SK-N-SH (cell line): ENCODE measurements at regions not wholly inside any gene's neighbourhood (a gene's known extent, or its start where the extent isn't known, plus 50 kb on each side); places are given as distances from the start of the nearest gene placed in this dataset.

ENCODE experiments used
- CTCF ChIA-PET: fragments of 300-600, 350-600 bp; formaldehyde crosslinking; extraction: SDS; loops from one replicate; lab custom pipeline; 2021; lab: Yijun Ruan, JAX
- POLR2A ChIA-PET: fragments of 350-600 bp; sonication (Branson Sonifier 250); formaldehyde crosslinking; extraction: SDS; loops from one replicate; lab custom pipeline; 2020; ENCODE audit warnings: antibody characterized with exemption, inconsistent platforms; lab: Yijun Ruan, JAX
- DNase-seq: peaks from one replicate; pipeline ENCODE4 v3.0.0; 2012
- H2AFZ ChIP-seq: fragments of 200-600 bp; sonication (generic); 2 replicates; pipeline ENCODE4 v1.8.1; 2016; ENCODE audit warnings: antibody characterized with exemption, mild to moderate bottlenecking, low read depth
- H3F3A ChIP-seq: fragments of 200-600 bp; sonication (generic); replicated peaks from 2 replicates; pipeline ENCODE3; 2016; ENCODE audit warnings: antibody characterized with exemption, mild to moderate bottlenecking; ENCODE audit not compliant: insufficient read depth
- H3K27ac ChIP-seq, 2 experiments: fragments of 200-500 bp in 1 of 2; fragments of 200-600 bp in 1 of 2; sonication (Bioruptor generic) in 1 of 2; sonication (generic), shearing (Covaris generic) in 1 of 2; 2 replicates each; pipeline versions ENCODE4 v1.5.1 to v1.6.1; 2014 to 2016; ENCODE audit warnings: low read depth in 2 of 2, inconsistent platforms in 1 of 2, low read length in 1 of 2, mild to moderate bottlenecking in 1 of 2, mixed read lengths in 1 of 2
- H3K27me3 ChIP-seq: fragments of 200-600 bp; sonication (generic), shearing (Covaris generic); 2 replicates; pipeline ENCODE4 v1.6.1; 2016; ENCODE audit warnings: mixed run types; ENCODE audit not compliant: insufficient read depth
- H3K36me3 ChIP-seq, 2 experiments: fragments of 200-500 bp in 1 of 2; fragments of 200-600 bp in 1 of 2; sonication (Bioruptor generic) in 1 of 2; sonication (generic) in 1 of 2; replicated peaks in 1 of 2; 2 replicates each; pipeline versions ENCODE3 to v1.5.1; 2014 to 2016; ENCODE audit warnings: low read length in 1 of 2, mild to moderate bottlenecking in 1 of 2; ENCODE audit not compliant: insufficient read depth in 2 of 2, control insufficient read depth in 1 of 2
- H3K4me1 ChIP-seq, 2 experiments: fragments of 200-500 bp in 1 of 2; fragments of 200-600 bp in 1 of 2; sonication (Bioruptor generic) in 1 of 2; sonication (generic), shearing (Covaris generic) in 1 of 2; 2 replicates each; pipeline versions ENCODE4 v1.5.1 to v1.6.1; 2014 to 2016; ENCODE audit warnings: low read depth in 1 of 2, low read length in 1 of 2, mixed run types in 1 of 2; ENCODE audit not compliant: insufficient read depth in 2 of 2, control insufficient read depth in 1 of 2
- H3K4me2 ChIP-seq: fragments of 200-600 bp; sonication (generic), shearing (Covaris generic); 2 replicates; pipeline ENCODE4 v1.6.1; 2017; ENCODE audit warnings: mixed run types
- H3K4me3 ChIP-seq, 2 experiments: fragments of 200-500 bp in 1 of 2; fragments of 200-600 bp in 1 of 2; sonication (Bioruptor generic) in 1 of 2; sonication (generic), shearing (Covaris generic) in 1 of 2; 2 replicates each; pipeline versions ENCODE4 v1.5.1 to v1.8.1; 2014 to 2016; ENCODE audit warnings: low read depth in 2 of 2, inconsistent platforms in 1 of 2, low read length in 1 of 2, mild to moderate bottlenecking in 1 of 2, mixed read lengths in 1 of 2, moderate library complexity in 1 of 2
- H3K79me2 ChIP-seq: fragments of 200-600 bp; sonication (generic); 2 replicates; pipeline ENCODE4 v1.8.1; 2017; ENCODE audit warnings: mild to moderate bottlenecking; ENCODE audit not compliant: insufficient read depth
- H3K9ac ChIP-seq: fragments of 200-600 bp; sonication (generic); 2 replicates; pipeline ENCODE4 v1.6.1; 2017; ENCODE audit warnings: mixed run types
- H3K9me2 ChIP-seq: fragments of 200-600 bp; sonication (generic); 2 replicates; pipeline ENCODE4 v1.6.1; 2017; ENCODE audit warnings: mixed run types
- H3K9me3 ChIP-seq: fragments of 200-600 bp; sonication (generic); 2 replicates; pipeline ENCODE4 v1.6.1; 2017; ENCODE audit warnings: mixed run types, mild to moderate bottlenecking, moderate library complexity
- H4K20me1 ChIP-seq: fragments of 200-600 bp; sonication (generic); 2 replicates; pipeline ENCODE4 v1.6.1; 2017; ENCODE audit warnings: mild to moderate bottlenecking, mixed run types; ENCODE audit not compliant: insufficient read depth
- CTCF ChIP-seq: fragments of 200-600 bp; sonication (generic); IDR thresholded peaks from 2 replicates; pipeline ENCODE4 v1.6.1; 2017; ENCODE audit warnings: antibody characterized with exemption, mild to moderate bottlenecking, moderate library complexity
- EP300 ChIP-seq, 2 experiments: IDR thresholded peaks; 2 replicates each; pipeline versions ENCODE4 v1.4.0 to v1.6.1; 2012; ENCODE audit warnings: borderline replicate concordance in 1 of 2, low read depth in 1 of 2, low read length in 1 of 2
- EZH2phosphoT487 ChIP-seq: fragments of 200-600 bp; sonication (generic); IDR thresholded peaks from 2 replicates; pipeline ENCODE4 v1.6.1; 2017; ENCODE audit warnings: low read depth, mixed run types, mild to moderate bottlenecking, antibody characterized with exemption, moderate library complexity, borderline replicate concordance
- FOSL2 ChIP-seq: IDR thresholded peaks from 2 replicates; pipeline ENCODE4 v1.4.0; 2012; ENCODE audit warnings: low read depth, mild to moderate bottlenecking, moderate library complexity, borderline replicate concordance
- FOXM1 ChIP-seq: IDR thresholded peaks from 2 replicates; pipeline ENCODE4 v1.4.0; 2012; ENCODE audit warnings: low read depth, mild to moderate bottlenecking
- GATA2 ChIP-seq: sonication (generic); formaldehyde crosslinking; IDR thresholded peaks from 2 replicates; pipeline ENCODE4 v1.5.0; 2020; ENCODE audit warnings: mild to moderate bottlenecking, missing genetic modification reagents
- JUND ChIP-seq: IDR thresholded peaks from 2 replicates; pipeline ENCODE4 v1.4.0; 2012
- MEF2A ChIP-seq: IDR thresholded peaks from 2 replicates; pipeline ENCODE4 v1.4.0; 2012; ENCODE audit warnings: low read depth, borderline replicate concordance
- MXI1 ChIP-seq: IDR thresholded peaks from 2 replicates; pipeline ENCODE4 v1.6.1; 2012; ENCODE audit warnings: mild to moderate bottlenecking, low read depth, low read length, improper control_type of control experiment
- NFIC ChIP-seq: IDR thresholded peaks from 2 replicates; pipeline ENCODE4 v1.4.0; 2012; ENCODE audit warnings: borderline replicate concordance
- PBX3 ChIP-seq: IDR thresholded peaks from 2 replicates; pipeline ENCODE4; 2012
- POLR2AphosphoS5 ChIP-seq: IDR thresholded peaks from 2 replicates; pipeline ENCODE4 v1.6.1; 2012; ENCODE audit warnings: low read depth, low read length
- RAD21 ChIP-seq: IDR thresholded peaks from 2 replicates; pipeline ENCODE4 v1.6.1; 2012; ENCODE audit warnings: mild to moderate bottlenecking, low read length
- RXRA ChIP-seq: IDR thresholded peaks from 2 replicates; pipeline ENCODE4 v1.4.0; 2012; ENCODE audit warnings: low read depth, mild to moderate bottlenecking, borderline replicate concordance
- SIN3A ChIP-seq: IDR thresholded peaks from 2 replicates; pipeline ENCODE4 v1.6.1; 2012; ENCODE audit warnings: low read depth, mild to moderate bottlenecking, low read length, moderate library complexity, borderline replicate concordance
- SMC3 ChIP-seq: IDR thresholded peaks from 2 replicates; pipeline ENCODE4 v1.6.1; 2012; ENCODE audit warnings: low read depth, low read length, improper control_type of control experiment
- USF1 ChIP-seq: IDR thresholded peaks from 2 replicates; pipeline ENCODE4 v1.4.0; 2012; ENCODE audit warnings: low read depth, borderline replicate concordance
- YY1 ChIP-seq: IDR thresholded peaks from 2 replicates; pipeline ENCODE4 v1.4.0; 2012; ENCODE audit warnings: low read depth, mild to moderate bottlenecking
- WGBS: methylation state at CpG from one replicate; pipeline ENCODE4 v1.1.6; 2017; ENCODE audit warnings: low lambda C conversion rate; 5-methylcytosine and 5-hydroxymethylcytosine counted together
- TF ChIP-seq, protein P1 (sequence below): fragments of 150-350 bp; IDR thresholded peaks from 2 replicates; pipeline ENCODE4 v1.6.1; 2016; ENCODE audit warnings: mild to moderate bottlenecking, low read depth, low read length
- TF ChIP-seq, protein P2 (sequence below): fragments of 150-350 bp; IDR thresholded peaks from 2 replicates; pipeline ENCODE4 v1.6.1; 2017; ENCODE audit warnings: antibody characterized with exemption, low read length, low read depth, borderline replicate concordance

GRCh38 chr19:23817519-23817918, 58.8 kb upstream of the ZNF681 start:
- no peak overlapping the region for H3K4me2 ChIP-seq
- peak; percentile 24 for DNase-seq
- TF ChIP-seq MEF2A (no peak), SMC3 (peak; percentile 28; the same call in 1 of the 2 replicates), USF1 (no peak), RXRA (no peak), PBX3 (0 out of 2 replicates have a peak, but pooled peaks have one; percentile 12), MXI1 (no peak), CTCF (peak; percentile 46), GATA2 (CRISPR knock-in tag) (no peak), RAD21 (peak; percentile 56)
- TF ChIP-seq, all 33 proteins: peak for 4
- Histone ChIP-seq H3K79me2 (no peaks in the 10 kb centered on the region), H3K36me3 (no peaks in the 10 kb centered on the region), H3K9ac (no peak overlapping the region), H3K4me3 (no peak overlapping the region), H3K27me3 (no peaks in the 10 kb centered on the region), H4K20me1 (no peaks in the 10 kb centered on the region), H3K4me1 (no peaks in the 10 kb centered on the region), H3F3A (no peaks in the 10 kb centered on the region), H3K9me2 (no peaks in the 10 kb centered on the region), H3K9me3 (no peaks in the 10 kb centered on the region), H3K27ac (no peak overlapping the region), H2AFZ (no peak overlapping the region)
- ChIA-PET CTCF (interaction anchor here (0.9 to 1.6 kb wide), 7 partner anchors 15 to 422 kb away, joined by 3 to 4 read pairs (median 3); partner anchors contain the start of genes ZNF681 and ZNF91), POLR2A (no interaction called here)
- 51% methylated on average over 4 of the region's 4 CpGs for WGBS

DNA sequence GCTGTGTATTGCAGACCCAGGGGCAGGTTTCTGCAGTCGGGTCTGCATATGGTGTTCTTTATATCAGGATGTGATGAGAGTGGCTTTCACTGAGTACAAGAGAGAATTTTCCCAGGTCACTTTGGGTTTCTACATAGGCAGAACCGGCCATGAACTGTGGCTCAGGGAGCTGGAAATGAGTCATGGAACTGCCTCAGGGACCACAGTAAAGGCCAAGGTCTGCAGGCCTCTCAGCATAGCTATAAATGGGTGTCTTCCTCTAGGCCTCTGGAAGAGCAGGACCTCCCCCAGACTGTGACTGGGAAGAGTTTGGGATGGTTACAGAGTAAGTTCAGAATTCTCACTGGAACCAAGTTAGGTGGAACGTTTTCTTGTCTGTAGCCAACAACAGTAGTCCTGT, 51.8 kb upstream of the ZNF681 start:
- Histone ChIP-seq H3K9me3 (no peaks in the 10 kb centered on the region), H3K4me2 (no peak overlapping the region), H3K9ac (no peak overlapping the region), H3K9me2 (no peaks in the 10 kb centered on the region), H3K4me1 (no peaks in the 10 kb centered on the region; a peak in 1 of 4 replicates), H2AFZ (no peak overlapping the region), H4K20me1 (no peaks in the 10 kb centered on the region), H3K79me2 (no peaks in the 10 kb centered on the region), H3K4me3 (no peak overlapping the region), H3K27me3 (no peaks in the 10 kb centered on the region), H3K27ac (no peak overlapping the region), H3K36me3 (peaks cover 0 to 2% of the 10 kb centered on the region in 2 experiments), H3F3A (no peaks in the 10 kb centered on the region)
- 33% methylated on average over 2 of the region's 3 CpGs for WGBS
- ChIA-PET POLR2A (no interaction called here), CTCF (no interaction called here)
- TF ChIP-seq MEF2A, result no peak
- TF ChIP-seq YY1, result no peak
- no peak for TF ChIP-seq EZH2phosphoT487
- TF ChIP-seq NFIC, result no peak
- no peak for TF ChIP-seq EP300 (IDR thresholded peaks at IDR 0.05; ENCODE audit: borderline replicate concordance in 1 of 2, low read depth in 1 of 2, low read length in 1 of 2)
- no peak for TF ChIP-seq POLR2AphosphoS5
- no peak for TF ChIP-seq SIN3A
- TF ChIP-seq FOXM1, result no peak
- TF ChIP-seq, protein P1, sequence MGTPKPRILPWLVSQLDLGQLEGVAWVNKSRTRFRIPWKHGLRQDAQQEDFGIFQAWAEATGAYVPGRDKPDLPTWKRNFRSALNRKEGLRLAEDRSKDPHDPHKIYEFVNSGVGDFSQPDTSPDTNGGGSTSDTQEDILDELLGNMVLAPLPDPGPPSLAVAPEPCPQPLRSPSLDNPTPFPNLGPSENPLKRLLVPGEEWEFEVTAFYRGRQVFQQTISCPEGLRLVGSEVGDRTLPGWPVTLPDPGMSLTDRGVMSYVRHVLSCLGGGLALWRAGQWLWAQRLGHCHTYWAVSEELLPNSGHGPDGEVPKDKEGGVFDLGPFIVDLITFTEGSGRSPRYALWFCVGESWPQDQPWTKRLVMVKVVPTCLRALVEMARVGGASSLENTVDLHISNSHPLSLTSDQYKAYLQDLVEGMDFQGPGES, result no peak
- TF ChIP-seq RAD21, result no peak
- TF ChIP-seq FOSL2, result no peak
- TF ChIP-seq, protein P2, sequence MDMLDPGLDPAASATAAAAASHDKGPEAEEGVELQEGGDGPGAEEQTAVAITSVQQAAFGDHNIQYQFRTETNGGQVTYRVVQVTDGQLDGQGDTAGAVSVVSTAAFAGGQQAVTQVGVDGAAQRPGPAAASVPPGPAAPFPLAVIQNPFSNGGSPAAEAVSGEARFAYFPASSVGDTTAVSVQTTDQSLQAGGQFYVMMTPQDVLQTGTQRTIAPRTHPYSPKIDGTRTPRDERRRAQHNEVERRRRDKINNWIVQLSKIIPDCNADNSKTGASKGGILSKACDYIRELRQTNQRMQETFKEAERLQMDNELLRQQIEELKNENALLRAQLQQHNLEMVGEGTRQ, result no peak
- TF ChIP-seq JUND, result no peak
- no peak for TF ChIP-seq CTCF
- no peak for DNase-seq
